HS-5 (cell line): ENCODE measurements at regions not wholly inside any gene's neighbourhood (a gene's known extent, or its start where the extent isn't known, plus 50 kb on each side); places are given as distances from the start of the nearest gene placed in this dataset.

Experiments
- DNase-seq: peaks from one replicate; pipeline ENCODE4 v3.0.0-alpha.2; 2012; ENCODE audit warnings: low read depth

GRCh38 chr1:63710308-63710707, 63.5 kb upstream of the ROR1 start:
- no peak for DNase-seq

- no peak for DNase-seq
Observed at GRCh38 chr1:63710761-63711380, 62.9 kb upstream of the ROR1 start.

GRCh38 chr1:63713041-63713440, 60.8 kb upstream of the ROR1 start:
- no peak for DNase-seq

GRCh38 chr1:63713627-63714481, 60.0 kb upstream of the ROR1 start:
- peak; percentile 22 for DNase-seq

- DNase-seq = no peak
Observed at GRCh38 chr1:63714482-63714760, 59.4 kb upstream of the ROR1 start.

GRCh38 chr1:63717511-63718065, 56.2 kb upstream of the ROR1 start:
- DNase-seq = no peak

- no peak for DNase-seq
Observed at GRCh38 chr1:63718541-63718970, 55.3 kb upstream of the ROR1 start.

- DNase-seq = no peak
Observed at GRCh38 chr1:63721531-63722189, 52.2 kb upstream of the ROR1 start.

- no peak for DNase-seq
Observed at GRCh38 chr1:63723602-63724001, 50.2 kb upstream of the ROR1 start.
